ENCODE measurements at regions not wholly inside any gene's neighbourhood (a gene's known extent, or its start where the extent isn't known, plus 50 kb on each side); places are given as distances from the start of the nearest gene placed in this dataset.

GRCh38 chr7:52797801-52798200 is 237.6 kb upstream of the POM121L12 start:
- TF ChIP-seq CTCF (IDR thresholded peaks at IDR 0.05) = no peak
- TF ChIP-seq POLR2A (IDR thresholded peaks at IDR 0.05) = no peak

All from body of pancreas (tissue), 4 donors.